ENCODE measurements at regions not wholly inside any gene's neighbourhood (a gene's known extent, or its start where the extent isn't known, plus 50 kb on each side); places are given as distances from the start of the nearest gene placed in this dataset.

DNA sequence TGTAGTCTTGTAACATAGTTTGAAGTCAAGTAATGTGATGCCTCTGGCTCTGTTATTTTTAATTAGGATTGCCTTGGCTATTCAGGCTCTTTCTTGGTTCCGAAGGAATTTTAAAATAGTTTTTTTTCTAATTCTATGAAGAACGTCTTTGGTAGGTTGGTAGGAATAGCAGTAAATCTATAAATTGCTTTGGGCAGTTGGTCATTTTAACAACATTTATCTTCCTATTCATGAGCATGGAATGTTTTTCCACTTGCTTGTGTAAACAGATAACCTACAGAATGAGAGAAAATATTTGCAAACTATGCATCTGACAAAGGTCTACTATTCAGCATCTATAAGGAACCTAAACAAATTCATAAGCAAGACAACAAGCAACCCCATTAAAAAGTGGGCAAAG lies 173.2 kb upstream of the TRPC7 start:
- TF ChIP-seq, protein P1, sequence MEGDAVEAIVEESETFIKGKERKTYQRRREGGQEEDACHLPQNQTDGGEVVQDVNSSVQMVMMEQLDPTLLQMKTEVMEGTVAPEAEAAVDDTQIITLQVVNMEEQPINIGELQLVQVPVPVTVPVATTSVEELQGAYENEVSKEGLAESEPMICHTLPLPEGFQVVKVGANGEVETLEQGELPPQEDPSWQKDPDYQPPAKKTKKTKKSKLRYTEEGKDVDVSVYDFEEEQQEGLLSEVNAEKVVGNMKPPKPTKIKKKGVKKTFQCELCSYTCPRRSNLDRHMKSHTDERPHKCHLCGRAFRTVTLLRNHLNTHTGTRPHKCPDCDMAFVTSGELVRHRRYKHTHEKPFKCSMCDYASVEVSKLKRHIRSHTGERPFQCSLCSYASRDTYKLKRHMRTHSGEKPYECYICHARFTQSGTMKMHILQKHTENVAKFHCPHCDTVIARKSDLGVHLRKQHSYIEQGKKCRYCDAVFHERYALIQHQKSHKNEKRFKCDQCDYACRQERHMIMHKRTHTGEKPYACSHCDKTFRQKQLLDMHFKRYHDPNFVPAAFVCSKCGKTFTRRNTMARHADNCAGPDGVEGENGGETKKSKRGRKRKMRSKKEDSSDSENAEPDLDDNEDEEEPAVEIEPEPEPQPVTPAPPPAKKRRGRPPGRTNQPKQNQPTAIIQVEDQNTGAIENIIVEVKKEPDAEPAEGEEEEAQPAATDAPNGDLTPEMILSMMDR (IDR thresholded peaks at IDR 0.05), result no peak
- no peak for TF ChIP-seq POLR2A (IDR thresholded peaks at IDR 0.05)

All from lower leg skin (tissue), 3 donors.